NT2/D1 (cell line): ENCODE measurements at regions not wholly inside any gene's neighbourhood (a gene's known extent, or its start where the extent isn't known, plus 50 kb on each side); places are given as distances from the start of the nearest gene placed in this dataset.

Experiments
- YY1 ChIP-seq: IDR thresholded peaks from 2 replicates; pipeline ENCODE4 v1.6.1; 2011; ENCODE audit not compliant: insufficient read length, insufficient read depth
- ZNF274 ChIP-seq: IDR thresholded peaks from 2 replicates; pipeline ENCODE4 v1.6.1; 2011; ENCODE audit warnings: mild to moderate bottlenecking, low read depth, low read length

GRCh38 chr15:81768773-81769172 is 277.0 kb downstream of the MEX3B start:
- no peak for TF ChIP-seq ZNF274
- TF ChIP-seq YY1, result no peak
